GM18951 (cell line): ENCODE measurements at regions not wholly inside any gene's neighbourhood (a gene's known extent, or its start where the extent isn't known, plus 50 kb on each side); places are given as distances from the start of the nearest gene placed in this dataset.

Source experiments
- POLR2A ChIP-seq: IDR thresholded peaks from 4 replicates; pipeline ENCODE4 v1.6.1; 2011; ENCODE audit warnings: mild to moderate bottlenecking; ENCODE audit not compliant: insufficient read length, insufficient read depth; ENCODE audit errors: extremely low read depth
- in situ Hi-C: fragments of 300-500 bp; cut with MboI; formaldehyde crosslinking; loops from one replicate; pipeline ENCODE4 v1.12.0; 2022; ENCODE audit warnings: low sequenced_read_pairs, mixed read lengths, inconsistent platforms; ENCODE audit not compliant: unreplicated experiment

DNA sequence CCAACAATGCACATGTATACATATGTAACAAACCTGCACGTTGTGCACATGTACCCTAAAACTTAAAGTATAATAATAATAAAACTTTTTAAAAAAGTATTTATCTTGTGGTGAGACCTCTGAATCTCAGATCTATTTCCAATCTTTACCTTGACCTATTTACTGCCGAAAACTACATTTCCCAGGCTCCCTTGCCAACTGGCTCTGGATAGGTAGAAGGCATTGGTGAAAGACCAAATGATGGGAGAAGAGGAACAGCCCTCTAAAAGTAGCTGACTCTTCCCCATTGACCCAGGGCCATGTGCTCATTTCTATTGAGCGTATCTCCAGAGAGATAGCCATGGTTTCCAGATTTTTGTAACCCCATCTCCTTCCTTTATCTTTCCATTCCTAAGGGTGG is 247.4 kb downstream of the GPAM start:
- TF ChIP-seq POLR2A: no peak
- in situ Hi-C loops: no loop called here

DNA sequence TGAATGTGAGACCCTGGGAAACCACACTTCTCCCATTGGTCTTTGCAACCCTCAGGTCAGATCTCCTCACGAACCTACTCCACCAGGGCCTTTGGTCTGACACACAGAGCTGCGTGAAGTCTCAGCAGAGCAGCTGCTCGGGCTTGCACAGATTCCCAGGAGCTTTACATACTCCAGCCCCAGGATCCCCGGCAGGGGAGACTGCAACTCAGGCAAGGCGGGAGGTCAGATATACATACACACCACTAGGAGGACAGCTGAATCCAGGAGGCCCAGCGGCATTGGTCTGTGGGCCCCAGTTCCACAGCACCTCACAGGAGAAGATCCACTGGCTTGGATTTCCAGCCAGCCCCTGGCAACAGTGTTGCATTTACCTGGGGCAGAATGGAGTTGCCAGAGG is 239.2 kb downstream of the GPAM start:
- in situ Hi-C loops: no loop called here
- no peak for TF ChIP-seq POLR2A

DNA sequence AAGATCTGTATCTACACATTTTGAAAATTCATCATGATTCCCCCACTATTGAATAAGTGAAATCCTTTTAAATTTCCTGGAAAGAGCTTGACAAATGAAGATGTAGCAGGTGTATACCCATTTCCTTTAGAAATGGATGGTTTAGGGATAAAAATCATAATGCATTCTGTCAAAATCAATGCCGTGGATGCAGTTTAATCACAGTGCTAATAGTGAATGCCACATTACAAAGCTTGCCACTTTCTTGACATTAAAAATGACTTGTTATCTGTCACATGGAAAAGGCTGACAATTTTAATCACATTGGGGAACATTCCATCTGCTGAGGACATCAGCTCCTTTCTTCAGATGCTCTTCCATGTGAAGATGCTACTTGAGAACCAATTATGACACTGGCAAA is 229.6 kb downstream of the GPAM start:
- no peak for TF ChIP-seq POLR2A
- in situ Hi-C loops: no loop called here

DNA sequence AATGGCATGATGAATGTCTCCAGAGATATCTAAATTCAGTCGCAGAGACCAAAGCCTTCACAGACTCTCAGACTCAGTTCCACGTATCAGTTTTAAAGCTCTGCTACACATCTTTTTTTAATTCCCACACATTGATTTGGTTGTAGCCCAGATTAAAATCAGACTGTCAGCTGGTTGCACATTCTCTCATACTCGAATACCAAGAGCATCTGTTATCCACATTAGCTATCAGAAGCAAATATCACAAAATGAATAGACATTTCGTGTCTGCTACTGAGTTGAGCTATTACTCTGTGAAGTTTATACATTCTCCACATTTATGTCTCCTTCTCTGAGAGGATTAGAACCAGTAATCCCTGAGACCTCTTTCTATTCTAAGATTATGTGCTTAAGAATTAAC is 229.2 kb downstream of the GPAM start:
- in situ Hi-C loops: no loop called here
- no peak for TF ChIP-seq POLR2A

DNA sequence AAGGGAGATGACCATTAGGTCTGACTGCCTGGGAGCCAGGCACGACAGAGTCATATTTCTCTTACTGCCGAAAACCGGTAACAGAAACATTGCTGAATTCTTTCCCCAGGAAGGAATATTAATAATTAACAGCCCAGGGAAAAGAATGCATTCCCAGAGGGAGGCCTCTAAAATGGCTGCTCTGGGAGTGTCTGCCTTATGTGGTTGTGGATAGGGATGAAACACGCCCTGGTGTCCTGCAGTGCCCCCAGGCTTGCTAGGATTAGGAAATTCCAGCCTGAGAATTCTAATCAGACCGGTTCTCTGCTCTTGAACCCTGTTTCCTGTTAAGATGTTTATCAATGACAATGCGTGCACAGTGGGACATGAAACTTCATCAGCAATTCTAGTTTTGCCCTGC is 226.7 kb downstream of the GPAM start:
- TF ChIP-seq POLR2A: no peak
- in situ Hi-C loops: no loop called here

DNA sequence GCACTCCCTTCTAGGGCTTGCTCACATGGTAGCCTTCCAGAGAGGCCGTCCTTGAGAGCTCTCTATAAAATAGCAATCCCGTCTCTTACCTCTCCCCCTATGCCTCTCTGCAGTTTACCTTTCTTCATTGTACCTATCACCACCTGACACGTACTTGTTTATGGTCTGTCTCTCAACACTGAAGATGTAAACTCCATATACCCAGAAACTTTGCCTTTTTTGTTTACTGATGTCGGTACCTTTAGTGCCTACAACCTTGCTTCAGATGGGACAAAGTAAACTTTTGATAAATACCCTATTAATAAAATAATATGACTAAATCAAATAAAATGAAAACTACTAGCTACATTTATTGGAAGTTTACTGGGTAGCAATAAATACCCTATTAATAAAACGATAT is 220.6 kb downstream of the GPAM start:
- no peak for TF ChIP-seq POLR2A

DNA sequence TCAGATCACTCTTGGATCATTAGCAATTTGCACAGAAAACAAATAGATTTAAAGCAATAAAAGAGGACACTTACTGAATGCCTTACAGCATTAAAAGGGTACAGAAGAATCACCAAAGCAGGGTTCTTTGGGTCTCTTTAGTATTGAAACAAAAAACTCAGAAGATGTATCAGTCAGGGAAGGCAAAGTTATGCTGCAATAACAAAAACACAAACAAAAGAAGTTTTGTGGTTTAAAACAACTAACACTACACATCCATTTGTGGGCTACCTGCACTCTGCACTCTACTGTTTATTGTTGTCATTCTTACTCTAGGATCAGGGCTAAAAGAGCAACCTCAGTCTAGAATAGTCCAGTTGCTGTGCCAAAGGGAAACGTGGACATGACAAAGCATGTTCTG is 216.4 kb downstream of the GPAM start:
- no peak for TF ChIP-seq POLR2A
- in situ Hi-C loops: no loop called here

More for the DNA sequence above, 220.6 kb downstream of the GPAM start:
- in situ Hi-C loops: no loop called here

DNA sequence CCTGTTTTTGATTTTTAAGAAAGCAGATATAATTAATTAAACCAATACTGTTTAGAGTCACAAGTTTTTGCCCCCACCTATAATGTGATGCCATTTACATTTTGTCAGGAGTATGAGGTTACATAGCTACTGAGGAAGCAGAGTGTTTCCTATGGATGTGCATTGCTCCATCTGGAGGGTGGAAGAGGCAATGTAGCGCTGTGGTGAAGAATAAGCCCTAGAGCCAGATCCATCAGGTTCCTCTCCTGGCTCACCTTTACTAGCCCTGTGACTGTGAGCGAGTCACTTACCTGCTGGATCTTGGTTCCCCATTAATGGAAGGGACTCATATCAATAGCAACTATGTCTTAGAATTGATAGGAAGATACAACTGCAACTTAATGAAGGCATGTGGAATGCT is 216.0 kb downstream of the GPAM start:
- in situ Hi-C loops: no loop called here
- no peak for TF ChIP-seq POLR2A

DNA sequence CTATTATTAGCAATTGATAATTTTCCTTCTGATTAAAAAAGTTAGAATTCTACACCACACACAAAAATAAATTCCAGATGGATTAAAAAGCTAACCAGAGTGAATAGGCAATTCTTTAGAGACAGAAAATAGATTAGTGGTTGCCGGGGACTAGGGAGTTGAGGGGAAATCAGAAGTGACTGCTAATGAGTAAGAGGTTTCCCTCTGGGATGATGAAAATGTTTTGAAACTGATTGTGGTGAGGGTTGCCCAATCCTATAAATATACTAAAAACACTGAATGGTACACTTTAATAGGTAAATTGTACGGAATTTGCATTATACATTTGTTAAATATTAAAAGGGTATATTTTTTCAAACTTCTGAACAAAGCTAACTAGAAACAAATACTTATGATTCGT is 214.9 kb downstream of the GPAM start:
- in situ Hi-C loops: no loop called here
- no peak for TF ChIP-seq POLR2A

DNA sequence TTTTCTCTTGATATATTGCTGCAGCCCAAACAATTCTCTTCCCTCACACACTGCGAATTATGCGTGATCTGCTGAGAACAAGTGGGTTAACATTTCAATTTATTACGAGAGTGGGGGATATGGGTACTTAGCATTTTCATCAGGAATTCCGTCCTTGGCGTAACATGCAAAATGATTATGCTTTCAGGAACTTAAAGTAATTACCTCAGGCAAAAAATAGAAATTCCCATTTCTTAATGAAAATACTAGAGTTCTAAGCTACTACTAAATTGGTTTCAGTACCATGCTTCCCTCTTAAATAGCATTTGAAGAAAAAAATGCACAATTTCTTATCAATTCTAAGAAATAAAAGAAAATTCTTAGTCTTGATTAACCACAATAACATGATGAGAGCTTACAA is 213.5 kb downstream of the GPAM start:
- no peak for TF ChIP-seq POLR2A
- in situ Hi-C loops: no loop called here

DNA sequence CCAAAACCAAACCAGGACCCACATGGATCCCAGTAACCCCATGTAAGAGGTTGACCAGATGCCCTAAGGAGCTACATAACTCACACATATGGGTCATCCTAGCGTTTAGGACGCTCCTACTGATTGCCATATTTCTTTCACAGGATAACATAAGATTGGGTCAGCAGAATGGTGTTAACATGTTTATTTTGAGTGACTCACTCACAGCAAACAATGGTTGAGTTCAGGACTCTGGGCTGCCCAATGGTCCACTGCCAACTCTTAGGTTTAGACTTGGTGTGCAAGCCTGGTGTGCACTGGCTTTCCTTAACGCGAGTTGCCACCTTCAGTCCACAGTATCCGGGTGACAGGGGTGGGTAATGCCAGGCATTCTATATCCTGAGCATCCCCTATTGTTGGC is 211.5 kb downstream of the GPAM start:
- in situ Hi-C loops: no loop called here
- TF ChIP-seq POLR2A: no peak

DNA sequence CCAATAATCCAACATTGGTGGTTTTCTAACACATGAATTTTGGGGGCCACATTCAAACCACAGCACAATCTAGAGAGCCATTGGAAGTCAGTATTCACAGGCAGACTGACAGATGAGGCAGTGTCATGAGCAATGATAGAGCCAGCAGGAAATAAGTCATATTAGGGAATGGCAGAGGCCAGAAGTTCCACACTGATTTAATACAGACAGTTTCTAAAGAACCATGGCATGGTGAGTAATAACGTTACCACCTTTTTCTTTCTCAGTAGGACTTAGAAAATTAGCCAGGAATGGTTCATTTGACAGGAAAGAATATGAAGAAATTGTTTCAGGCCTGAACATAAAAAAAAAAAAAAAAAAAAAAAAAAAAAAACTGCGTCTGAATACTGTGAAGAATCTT is 210.3 kb downstream of the GPAM start:
- TF ChIP-seq POLR2A: no peak
- in situ Hi-C loops: no loop called here

DNA sequence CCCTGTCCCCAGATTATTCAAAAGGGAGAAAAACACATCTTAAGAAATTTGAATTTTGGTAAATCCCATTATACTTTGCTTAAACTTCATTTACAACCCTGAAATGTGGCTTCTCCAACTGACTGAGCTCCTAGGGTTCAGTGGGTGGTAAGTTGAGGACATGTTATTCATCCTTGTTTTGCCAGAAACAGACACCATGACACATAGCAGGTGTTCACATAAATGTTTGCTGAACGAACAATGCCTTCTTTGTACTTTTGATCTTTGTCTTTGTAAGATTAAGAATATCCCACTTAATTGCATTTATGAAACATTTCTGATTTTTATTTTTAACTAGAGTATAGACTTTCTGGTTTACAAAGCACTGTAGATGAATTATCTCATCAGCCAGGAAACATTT is 209.7 kb downstream of the GPAM start:
- in situ Hi-C loops: no loop called here
- TF ChIP-seq POLR2A: no peak

DNA sequence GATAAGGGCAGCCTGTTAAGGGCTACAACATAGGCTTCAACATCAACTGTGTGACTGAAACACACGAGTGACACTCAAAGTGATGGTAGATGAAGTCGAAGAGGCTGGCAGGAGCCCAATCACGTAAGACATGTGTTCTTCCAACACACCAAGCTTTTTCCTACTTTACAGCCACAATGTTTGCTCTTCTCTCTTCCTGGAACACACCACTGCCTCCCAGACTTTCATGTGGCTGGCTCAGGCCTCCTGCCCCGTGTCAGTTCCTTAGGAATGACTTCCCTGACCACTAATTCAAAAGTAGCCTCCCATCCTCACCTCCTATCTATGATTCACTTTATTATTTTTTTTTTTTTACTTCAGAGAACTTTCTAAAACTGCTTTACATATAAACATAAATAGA is 209.2 kb downstream of the GPAM start:
- no peak for TF ChIP-seq POLR2A
- in situ Hi-C loops: no loop called here

DNA sequence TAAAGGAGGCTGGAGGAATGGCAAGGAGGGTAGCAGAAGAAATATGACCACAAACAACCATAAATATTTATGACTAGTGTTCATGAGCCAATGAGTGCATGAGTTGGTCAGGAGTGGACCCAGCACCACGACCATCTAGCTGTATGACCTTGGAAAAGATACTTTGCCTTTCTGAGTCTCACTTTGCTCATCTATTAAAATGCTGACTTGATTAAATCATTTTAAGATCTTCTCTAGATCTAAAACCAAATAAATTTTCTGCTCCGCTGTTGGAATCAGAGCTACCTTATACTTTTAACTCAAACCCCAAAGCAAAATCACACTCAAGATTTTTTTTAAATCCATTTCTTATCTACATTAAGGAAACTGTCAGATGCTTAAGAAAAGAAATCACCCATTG is 207.0 kb downstream of the GPAM start:
- in situ Hi-C loops: no loop called here
- no peak for TF ChIP-seq POLR2A

DNA sequence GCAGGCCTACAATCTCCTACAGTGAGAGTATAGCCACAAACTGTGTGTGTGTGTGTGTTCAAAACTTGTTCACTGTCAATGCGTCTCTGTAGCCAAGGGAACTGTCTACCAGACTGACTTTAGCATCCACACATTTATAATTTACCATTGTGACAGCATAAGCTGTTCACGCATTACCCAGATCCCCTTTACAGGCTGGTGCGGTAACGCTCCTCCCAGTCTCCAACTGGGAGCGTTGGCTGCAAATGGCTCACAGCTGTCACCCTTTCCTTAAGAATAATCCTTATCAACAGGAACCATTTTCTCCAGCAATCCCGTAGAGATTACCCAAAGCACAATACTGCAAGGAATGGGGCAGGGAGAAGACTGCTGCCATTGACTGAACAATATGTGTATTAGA is 199.5 kb downstream of the GPAM start:
- TF ChIP-seq POLR2A: no peak
- in situ Hi-C loops: no loop called here

DNA sequence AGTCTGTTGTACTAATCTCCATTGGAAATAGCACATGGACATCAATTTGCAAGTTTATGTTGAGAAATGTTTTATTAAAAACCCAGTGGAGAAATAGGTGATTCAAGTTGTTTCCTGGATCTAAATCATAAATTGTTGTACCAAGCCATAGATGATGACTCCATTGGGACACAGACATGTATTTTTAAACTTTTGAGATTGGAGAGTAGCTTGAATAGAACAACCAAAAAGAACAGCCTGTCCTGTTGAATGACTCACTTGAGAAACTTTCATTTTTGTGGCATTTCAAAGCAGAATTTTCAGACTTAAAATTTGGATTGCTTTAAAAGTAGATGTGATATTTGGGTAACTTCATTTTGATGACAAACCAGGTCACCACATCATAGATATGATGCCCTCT is 197.5 kb downstream of the GPAM start:
- in situ Hi-C loops: no loop called here
- TF ChIP-seq POLR2A: no peak
